SH-SY5Y (cell line): ENCODE measurements at regions not wholly inside any gene's neighbourhood (a gene's known extent, or its start where the extent isn't known, plus 50 kb on each side); places are given as distances from the start of the nearest gene placed in this dataset.

Experiments
- GATA2 ChIP-seq: IDR thresholded peaks from 2 replicates; pipeline ENCODE4 v1.6.1; 2011; ENCODE audit warnings: mild to moderate bottlenecking, low read depth, low read length
- GATA3 ChIP-seq: IDR thresholded peaks from 2 replicates; pipeline ENCODE4 v1.6.1; 2011; ENCODE audit warnings: low read depth, mild to moderate bottlenecking, low read length, moderate library complexity

DNA sequence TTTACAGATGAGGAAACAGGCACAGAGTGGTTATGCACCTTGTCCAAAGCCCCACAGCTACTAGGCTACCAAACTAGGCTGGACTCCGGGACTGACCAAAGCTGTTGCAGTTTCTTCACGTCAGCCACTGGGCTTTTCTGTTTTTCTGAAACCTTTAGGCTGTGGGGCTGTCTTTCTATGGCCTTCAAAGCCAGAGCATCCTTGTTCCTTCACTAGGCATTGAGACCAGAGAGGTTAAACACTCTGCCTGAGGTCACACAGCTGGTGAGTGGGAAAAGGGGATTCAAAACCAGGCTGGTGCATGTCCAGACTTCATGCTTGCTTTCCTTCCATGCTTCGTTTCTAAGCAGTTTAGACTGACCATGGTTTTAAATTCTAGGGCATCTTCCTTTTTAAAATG, 97.5 kb upstream of the KCNG1 start:
- TF ChIP-seq GATA2 (no peak), GATA3 (no peak)
